ENCODE measurements at regions not wholly inside any gene's neighbourhood (a gene's known extent, or its start where the extent isn't known, plus 50 kb on each side); places are given as distances from the start of the nearest gene placed in this dataset.

- TF ChIP-seq CTCF (conservative IDR thresholded peaks at IDR 0.05; ENCODE audit: control insufficient read depth, insufficient read depth, low read depth, low read length), result no peak
- no peak overlapping the region for H3K4me3 ChIP-seq (ENCODE audit: control insufficient read depth, low read depth, low read length)
- DNase-seq (ENCODE audit: low read depth), result no peak
Observed at GRCh38 chr17:53353919-53354351, 468.8 kb upstream of the KIF2B start.

GRCh38 chr17:53344778-53345177 is 477.9 kb upstream of the KIF2B start:
- no peak overlapping the region for H3K4me3 ChIP-seq (ENCODE audit: control insufficient read depth, low read depth, low read length)
- no peak for TF ChIP-seq CTCF (conservative IDR thresholded peaks at IDR 0.05; ENCODE audit: control insufficient read depth, insufficient read depth, low read depth, low read length)
- DNase-seq (ENCODE audit: low read depth), result no peak

GRCh38 chr17:53336281-53336680 is 486.4 kb upstream of the KIF2B start:
- DNase-seq (ENCODE audit: low read depth), result no peak
- TF ChIP-seq CTCF (conservative IDR thresholded peaks at IDR 0.05; ENCODE audit: control insufficient read depth, insufficient read depth, low read depth, low read length), result no peak
- no peak overlapping the region for H3K4me3 ChIP-seq (ENCODE audit: control insufficient read depth, low read depth, low read length)

GRCh38 chr17:53335443-53335842 is 487.3 kb upstream of the KIF2B start:
- TF ChIP-seq CTCF (conservative IDR thresholded peaks at IDR 0.05; ENCODE audit: control insufficient read depth, insufficient read depth, low read depth, low read length), result no peak
- DNase-seq (ENCODE audit: low read depth), result no peak
- no peak overlapping the region for H3K4me3 ChIP-seq (ENCODE audit: control insufficient read depth, low read depth, low read length)

- DNase-seq (ENCODE audit: low read depth), result no peak
- no peak for TF ChIP-seq CTCF (conservative IDR thresholded peaks at IDR 0.05; ENCODE audit: control insufficient read depth, insufficient read depth, low read depth, low read length)
- H3K4me3 ChIP-seq (ENCODE audit: control insufficient read depth, low read depth, low read length), result no peak overlapping the region
Observed at GRCh38 chr17:53330756-53331155, 492.0 kb upstream of the KIF2B start.

GRCh38 chr17:53321651-53322050 is 501.1 kb upstream of the KIF2B start:
- H3K4me3 ChIP-seq (ENCODE audit: control insufficient read depth, low read depth, low read length), result no peak overlapping the region
- no peak for DNase-seq (ENCODE audit: low read depth)
- no peak for TF ChIP-seq CTCF (conservative IDR thresholded peaks at IDR 0.05; ENCODE audit: control insufficient read depth, insufficient read depth, low read depth, low read length)

- no peak for DNase-seq (ENCODE audit: low read depth)
- no peak overlapping the region for H3K4me3 ChIP-seq (ENCODE audit: control insufficient read depth, low read depth, low read length)
- no peak for TF ChIP-seq CTCF (conservative IDR thresholded peaks at IDR 0.05; ENCODE audit: control insufficient read depth, insufficient read depth, low read depth, low read length)
Observed at GRCh38 chr17:53319947-53320346, 502.8 kb upstream of the KIF2B start.
